H1 (cell line): ENCODE measurements at regions not wholly inside any gene's neighbourhood (a gene's known extent, or its start where the extent isn't known, plus 50 kb on each side); places are given as distances from the start of the nearest gene placed in this dataset.

Experiments
- CTCF ChIA-PET: fragments of 300-600 bp; sonication (Branson Sonifier 250); formaldehyde crosslinking; loops from one replicate; lab custom pipeline; 2021; ENCODE audit not compliant: partially characterized antibody; lab: Charles Lee
- POLR2A ChIA-PET: fragments of 300-600 bp; sonication (Branson Sonifier 250); formaldehyde crosslinking; loops from one replicate; lab custom pipeline; 2021; ENCODE audit warnings: inconsistent platforms; ENCODE audit not compliant: partially characterized antibody; lab: Charles Lee
- DNase-seq, 2 experiments: peaks; one replicate each; pipeline versions ENCODE4 v3.0.0 to v3.0.0-alpha.2; 2010 to 2022; ENCODE audit warnings: low spot score in 2 of 2, low read depth in 1 of 2, mixed read lengths in 1 of 2
- FAIRE-seq: peaks from 2 replicates; lab custom pipeline; 2011; peaks lifted over from hg19 to GRCh38; lab: Jason Lieb, UNC
- H2AFZ ChIP-seq: 2 replicates; pipeline ENCODE4 v1.8.1; 2012; ENCODE audit warnings: low read length, inconsistent platforms
- H2AK5ac ChIP-seq: 2 replicates; pipeline ENCODE4 v1.6.1; 2013; ENCODE audit warnings: low read depth, low read length
- H2BK120ac ChIP-seq: replicated peaks from 2 replicates; pipeline ENCODE3; 2013; ENCODE audit warnings: low read depth, low read length, inconsistent platforms
- H2BK12ac ChIP-seq: 2 replicates; pipeline ENCODE4 v1.6.1; 2013; ENCODE audit warnings: low read depth, low read length
- H2BK15ac ChIP-seq: 2 replicates; pipeline ENCODE4 v1.6.1; 2013; ENCODE audit warnings: low read length
- H2BK20ac ChIP-seq: 2 replicates; pipeline ENCODE4 v1.6.1; 2013; ENCODE audit warnings: low read length
- H2BK5ac ChIP-seq: 2 replicates; pipeline ENCODE4 v1.6.1; 2013; ENCODE audit warnings: low read depth, low read length
- H3K14ac ChIP-seq: 2 replicates; pipeline ENCODE4 v1.6.1; 2013; ENCODE audit warnings: inconsistent platforms; ENCODE audit not compliant: insufficient read length
- H3K18ac ChIP-seq: 2 replicates; pipeline ENCODE4 v1.6.1; 2013; ENCODE audit warnings: low read length; ENCODE audit errors: extremely low read depth
- H3K23ac ChIP-seq: 2 replicates; pipeline ENCODE4 v1.6.1; 2013; ENCODE audit warnings: inconsistent platforms; ENCODE audit not compliant: insufficient read length
- H3K23me2 ChIP-seq: 2 replicates; pipeline ENCODE4 v1.6.1; 2013; ENCODE audit warnings: low read depth, low read length
- H3K27ac ChIP-seq: 2 replicates; pipeline ENCODE4 v1.6.1; 2011; ENCODE audit warnings: low read depth, low read length, inconsistent platforms
- H3K27me3 ChIP-seq, 4 experiments: replicated peaks in 1 of 4; 1 replicate in 1 of 4; 2 replicates in 3 of 4; pipeline versions ENCODE4 v1.6.1 to v1.8.1; 2011 to 2013; ENCODE audit warnings: low read length in 3 of 4, mild to moderate bottlenecking in 3 of 4, inconsistent platforms in 2 of 4, mixed read lengths in 2 of 4, moderate library complexity in 1 of 4; ENCODE audit not compliant: control insufficient read depth in 3 of 4, insufficient read depth in 3 of 4; ENCODE audit errors: extremely low read depth in 1 of 4
- H3K36me3 ChIP-seq, 4 experiments: 2 replicates each; pipeline versions ENCODE4 v1.6.1 to v1.8.1; 2011 to 2013; ENCODE audit warnings: mild to moderate bottlenecking in 4 of 4, low read length in 3 of 4, moderate library complexity in 2 of 4, control low read depth in 1 of 4, inconsistent platforms in 1 of 4; ENCODE audit not compliant: insufficient read depth in 4 of 4, control insufficient read depth in 2 of 4
- H3K4ac ChIP-seq: replicated peaks from 2 replicates; pipeline ENCODE3; 2013; ENCODE audit warnings: low read length, low read depth, mixed read lengths, inconsistent platforms; ENCODE audit not compliant: insufficient read length
- H3K4me1 ChIP-seq, 4 experiments: replicated peaks in 1 of 4; 1 replicate in 1 of 4; 2 replicates in 3 of 4; pipeline versions ENCODE4 v1.6.1 to v1.8.1; 2011 to 2013; ENCODE audit warnings: low read length in 3 of 4, inconsistent platforms in 2 of 4, mixed read lengths in 1 of 4; ENCODE audit not compliant: insufficient read depth in 4 of 4, control insufficient read depth in 3 of 4
- H3K4me2 ChIP-seq, 2 experiments: 2 replicates each; pipeline versions ENCODE4 v1.6.1 to v1.8.1; 2011 to 2013; ENCODE audit warnings: low read depth in 2 of 2, low read length in 2 of 2, control low read depth in 1 of 2, inconsistent platforms in 1 of 2, mild to moderate bottlenecking in 1 of 2; ENCODE audit not compliant: insufficient read depth in 1 of 2
- H3K4me3 ChIP-seq, 4 experiments: fragments of 200-600, 300-600 bp in 1 of 4; sonication (generic), shearing (Covaris generic), sonication (Bioruptor Twin) in 1 of 4; 2 replicates each; pipeline versions ENCODE4 v1.5.1 to v1.8.1; 2011 to 2016; ENCODE audit warnings: low read length in 4 of 4, low read depth in 3 of 4, control low read depth in 2 of 4, inconsistent platforms in 2 of 4, mild to moderate bottlenecking in 2 of 4, mixed read lengths in 1 of 4, moderate library complexity in 1 of 4; ENCODE audit not compliant: insufficient read depth in 2 of 4; ENCODE audit errors: extremely low read depth in 1 of 4
- H3K56ac ChIP-seq: replicated peaks from 2 replicates; pipeline ENCODE3; 2013; ENCODE audit warnings: low read depth, mild to moderate bottlenecking, mixed read lengths, low read length, inconsistent platforms; ENCODE audit not compliant: insufficient read length
- H3K79me1 ChIP-seq: 2 replicates; pipeline ENCODE4 v1.6.1; 2013; ENCODE audit warnings: low read depth, low read length, control low read depth
- H3K79me2 ChIP-seq, 2 experiments: 2 replicates each; pipeline versions ENCODE4 v1.6.1 to v1.8.1; 2012 to 2013; ENCODE audit warnings: low read length in 2 of 2, mild to moderate bottlenecking in 2 of 2, inconsistent platforms in 1 of 2; ENCODE audit not compliant: insufficient read depth in 2 of 2, control insufficient read depth in 1 of 2
- H3K9ac ChIP-seq, 4 experiments: replicated peaks in 1 of 4; 1 replicate in 1 of 4; 2 replicates in 3 of 4; pipeline versions ENCODE4 v1.6.1 to v1.8.1; 2011 to 2013; ENCODE audit warnings: low read depth in 3 of 4, low read length in 3 of 4, control low read depth in 2 of 4, mild to moderate bottlenecking in 2 of 4, moderate library complexity in 2 of 4, inconsistent platforms in 1 of 4; ENCODE audit errors: extremely low read depth in 1 of 4
- H3K9me3 ChIP-seq, 2 experiments: 2 replicates each; pipeline versions ENCODE4 v1.6.1 to v1.8.1; 2012 to 2013; ENCODE audit warnings: mild to moderate bottlenecking in 2 of 2, moderate library complexity in 2 of 2, control low read depth in 1 of 2, inconsistent platforms in 1 of 2, low read depth in 1 of 2, low read length in 1 of 2, mixed read lengths in 1 of 2; ENCODE audit not compliant: insufficient read depth in 2 of 2
- H4K20me1 ChIP-seq, 2 experiments: replicated peaks in 1 of 2; 2 replicates each; pipeline versions ENCODE3 to v1.8.1; 2011 to 2013; ENCODE audit warnings: inconsistent platforms in 2 of 2, low read length in 2 of 2, mild to moderate bottlenecking in 1 of 2; ENCODE audit not compliant: insufficient read depth in 2 of 2, control insufficient read depth in 1 of 2
- H4K5ac ChIP-seq: 2 replicates; pipeline ENCODE4 v1.6.1; 2013; ENCODE audit warnings: low read length, low read depth, mixed read lengths, inconsistent platforms; ENCODE audit not compliant: insufficient read length
- H4K8ac ChIP-seq: 2 replicates; pipeline ENCODE4 v1.8.0; 2013; ENCODE audit warnings: mild to moderate bottlenecking, moderate library complexity, low read length, inconsistent platforms; ENCODE audit not compliant: insufficient read depth; ENCODE audit errors: extremely low read depth
- H4K91ac ChIP-seq: replicated peaks from 2 replicates; pipeline ENCODE3; 2013; ENCODE audit warnings: low read length, mixed read lengths, inconsistent platforms; ENCODE audit not compliant: insufficient read length
- ATF2 ChIP-seq: IDR thresholded peaks from 2 replicates; pipeline ENCODE4 v1.6.1; 2012; ENCODE audit warnings: low read length, inconsistent platforms
- CHD2 ChIP-seq: IDR thresholded peaks from 2 replicates; pipeline ENCODE4 v1.6.1; 2012; ENCODE audit warnings: low read length, improper control_type of control experiment
- CREB1 ChIP-seq: IDR thresholded peaks from 2 replicates; pipeline ENCODE4 v1.6.1; 2012; ENCODE audit warnings: inconsistent platforms
- EP300 ChIP-seq, 2 experiments: IDR thresholded peaks; 1 replicate in 1 of 2; 2 replicates in 1 of 2; pipeline ENCODE4 v1.6.1; 2011 to 2012; ENCODE audit warnings: low read depth in 2 of 2, low read length in 2 of 2, mild to moderate bottlenecking in 2 of 2, borderline replicate concordance in 1 of 2, inconsistent platforms in 1 of 2, moderate library complexity in 1 of 2
- EZH2 ChIP-seq: fragments of 200-600 bp; sonication (generic); IDR thresholded peaks from 2 replicates; pipeline ENCODE4 v1.7.1; 2012; ENCODE audit warnings: low read depth, mild to moderate bottlenecking, moderate library complexity, low read length, inconsistent platforms; ENCODE audit not compliant: severe bottlenecking
- JUND ChIP-seq: IDR thresholded peaks from 2 replicates; pipeline ENCODE4 v1.6.1; 2011; ENCODE audit warnings: mild to moderate bottlenecking, improper control_type of control experiment, low read length
- KDM1A ChIP-seq: fragments of 200-600, 300-600 bp; sonication (generic); IDR thresholded peaks from 2 replicates; pipeline ENCODE4 v1.7.1; 2016; ENCODE audit warnings: mild to moderate bottlenecking, low read length, borderline replicate concordance
- KDM5A ChIP-seq: fragments of 200-600 bp; IDR thresholded peaks from 2 replicates; pipeline ENCODE4 v1.7.1; 2012; ENCODE audit warnings: mild to moderate bottlenecking, low read length, inconsistent platforms, mixed read lengths
- MAX ChIP-seq: IDR thresholded peaks from 2 replicates; pipeline ENCODE4 v1.6.1; 2012; ENCODE audit warnings: inconsistent platforms
- NANOG ChIP-seq: IDR thresholded peaks from 2 replicates; pipeline ENCODE4 v1.6.1; 2011; ENCODE audit warnings: low read length, low read depth, mild to moderate bottlenecking, inconsistent platforms; ENCODE audit not compliant: insufficient read depth, poor library complexity, severe bottlenecking
- PHF8 ChIP-seq: fragments of 200-600 bp; sonication (generic); conservative IDR thresholded peaks from 2 replicates; pipeline ENCODE4 v1.7.1; 2012; ENCODE audit warnings: low read depth, mild to moderate bottlenecking, inconsistent platforms, low read length, moderate library complexity
- POU5F1 ChIP-seq: IDR thresholded peaks from 2 replicates; pipeline ENCODE4 v1.6.1; 2011; ENCODE audit warnings: low read depth, mild to moderate bottlenecking, low read length, moderate library complexity
- TAF7 ChIP-seq: optimal IDR thresholded peaks from 2 replicates; pipeline ENCODE3; 2011; ENCODE audit warnings: low read depth, mild to moderate bottlenecking, inconsistent platforms, low read length, moderate library complexity, borderline replicate concordance

GRCh38 chr19:33898062-33898677 is 101.5 kb downstream of the KCTD15 start:
- Histone ChIP-seq H3K79me1 (no peaks in the 10 kb centered on the region), H2AK5ac (no peak overlapping the region), H2BK20ac (no peak overlapping the region), H2BK5ac (no peak overlapping the region), H3K9ac (no peak overlapping the region), H3K23me2 (no peaks in the 10 kb centered on the region), H4K5ac (no peak overlapping the region), H3K79me2 (no peaks in the 10 kb centered on the region), H4K20me1 (peaks cover 0 to 1% of the 10 kb centered on the region in 2 experiments), H4K8ac (no peak overlapping the region), H3K9me3 (peaks cover 5 to 13% of the 10 kb centered on the region in 2 experiments; a peak in 1 of 4 replicates), H3K27me3 (no peaks in the 10 kb centered on the region), H3K14ac (no peak overlapping the region), H3K4me3 (no peak overlapping the region), H2BK120ac (no peak overlapping the region), H3K4ac (no peak overlapping the region), H2AFZ (no peak overlapping the region), H2BK12ac (no peak overlapping the region), H3K4me2 (no peak overlapping the region), H3K27ac (no peak overlapping the region), H3K4me1 (no peaks in the 10 kb centered on the region), H3K18ac (no peak overlapping the region), H3K36me3 (no peaks in the 10 kb centered on the region), H2BK15ac (no peak overlapping the region), H3K23ac (no peak overlapping the region), H3K56ac (no peak overlapping the region), H4K91ac (no peak overlapping the region)
- FAIRE-seq (no peak), DNase-seq (no peak)
- ChIA-PET POLR2A (no interaction called here), CTCF (interaction anchor here (1.0 kb wide), 1 partner anchor 84 kb away, joined by 3 read pairs; no protein-coding TSS in a partner anchor)
- TF ChIP-seq ATF2 (no peak), PHF8 (no peak), MAX (no peak), EZH2 (no peak), KDM5A (no peak), CHD2 (no peak), NANOG (no peak), TAF7 (no peak), POU5F1 (no peak), EP300 (IDR thresholded peaks at IDR 0.05; ENCODE audit: borderline replicate concordance in 1 of 2, low read depth in 2 of 2, low read length in 2 of 2) (no peak), CREB1 (no peak), JUND (no peak), KDM1A (no peak)
